ENCODE measurements at regions not wholly inside any gene's neighbourhood (a gene's known extent, or its start where the extent isn't known, plus 50 kb on each side); places are given as distances from the start of the nearest gene placed in this dataset.

GRCh38 chr7:92973974-92974373, 137.6 kb upstream of the CDK6 start:
- H3K36me3 ChIP-seq: no peaks in the 10 kb centered on the region
- no peak for TF ChIP-seq CTCF (IDR thresholded peaks at IDR 0.05 in 8 of 11, conservative IDR thresholded peaks at IDR 0.05 in 3 of 11)
- TF ChIP-seq POLR2AphosphoS5 (IDR thresholded peaks at IDR 0.05): no peak
- no peak for TF ChIP-seq POLR2A (IDR thresholded peaks at IDR 0.05)
- intact Hi-C loops (cut with DNase I; ENCODE audit: low total_unique reads): no loop called here
- H3K27ac ChIP-seq: no peak overlapping the region
- 72 to 80% (median 75%) methylated on average over 2 of the region's 2 CpGs for WGBS, 5 donors
- H3K4me3 ChIP-seq: no peak overlapping the region
- H3K9me3 ChIP-seq: peaks cover 0 to 39% (median 31%) of the 10 kb centered on the region in 8 donors
- H3K4me1 ChIP-seq: no peaks in the 10 kb centered on the region
- DNase-seq: no peak
- no peaks in the 10 kb centered on the region for H3K27me3 ChIP-seq (replicated peaks in 1 of 7)

DNA sequence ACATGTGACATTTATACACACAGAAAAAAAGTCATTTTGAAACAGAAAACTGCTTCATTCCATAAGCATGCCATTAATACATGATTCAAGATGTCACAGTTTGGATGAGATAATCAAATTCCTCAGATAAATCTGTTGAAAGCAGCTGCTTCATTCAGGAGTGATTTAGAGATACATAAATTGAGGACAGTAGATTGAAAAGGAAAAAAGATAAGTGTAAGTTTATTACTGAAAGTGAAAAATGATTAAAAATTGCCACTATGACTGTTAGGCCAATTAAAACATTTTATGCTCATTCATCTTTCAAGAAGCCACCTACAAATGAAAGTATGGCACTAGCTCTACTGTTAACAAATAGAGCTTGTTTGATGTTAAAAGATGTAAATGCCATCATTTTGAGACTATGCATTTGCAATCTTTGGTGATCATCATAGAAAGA, 136.9 kb upstream of the CDK6 start:
- intact Hi-C loops (cut with DNase I; ENCODE audit: low total_unique reads): no loop called here
- TF ChIP-seq POLR2A (IDR thresholded peaks at IDR 0.05) (no peak), CTCF (IDR thresholded peaks at IDR 0.05 in 8 of 11, conservative IDR thresholded peaks at IDR 0.05 in 3 of 11) (no peak), POLR2AphosphoS5 (IDR thresholded peaks at IDR 0.05) (no peak)
- no peak for DNase-seq
- H3K36me3 ChIP-seq: no peaks in the 10 kb centered on the region
- H3K27me3 ChIP-seq (replicated peaks in 1 of 7): no peaks in the 10 kb centered on the region
- no peaks in the 10 kb centered on the region for H3K4me1 ChIP-seq
- H3K9me3 ChIP-seq: peaks cover 0 to 32% (median 26%) of the 10 kb centered on the region in 8 donors
- no peak overlapping the region for H3K27ac ChIP-seq
- H3K4me3 ChIP-seq: no peak overlapping the region

DNA sequence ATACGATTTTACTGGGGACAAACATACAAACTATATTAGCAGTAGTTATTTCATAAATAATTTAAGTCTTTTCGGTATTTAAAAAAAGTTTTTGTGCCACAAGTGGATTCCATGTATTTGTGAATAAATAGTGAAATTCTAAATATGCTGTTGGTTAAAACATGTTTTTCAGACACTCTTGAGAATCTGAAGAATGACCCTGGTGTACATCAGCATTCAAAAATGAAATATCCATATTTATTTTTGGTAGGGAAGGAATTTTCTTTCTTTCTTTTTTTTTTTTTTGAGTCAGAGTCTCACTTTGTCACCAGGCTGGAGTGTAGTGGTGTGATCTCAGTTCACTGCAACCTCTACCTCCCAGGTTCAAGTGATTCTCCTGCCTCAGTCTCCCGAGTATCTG, 136.1 kb upstream of the CDK6 start:
- Histone ChIP-seq H3K4me3 (no peak overlapping the region), H3K27me3 (replicated peaks in 1 of 7) (no peaks in the 10 kb centered on the region), H3K9me3 (peaks cover 0 to 24% (median 17%) of the 10 kb centered on the region in 8 donors), H3K36me3 (no peaks in the 10 kb centered on the region), H3K27ac (no peak overlapping the region), H3K4me1 (no peaks in the 10 kb centered on the region)
- no peak for DNase-seq
- no peak for TF ChIP-seq CTCF (IDR thresholded peaks at IDR 0.05 in 8 of 11, conservative IDR thresholded peaks at IDR 0.05 in 3 of 11)
- no peak for TF ChIP-seq POLR2AphosphoS5 (IDR thresholded peaks at IDR 0.05)
- intact Hi-C loops (cut with DNase I; ENCODE audit: low total_unique reads): no loop called here
- WGBS, 5 donors: 83 to 92% (median 89%) methylated on average over 3 of the region's 3 CpGs

GRCh38 chr7:92969061-92969460, 132.7 kb upstream of the CDK6 start:
- Histone ChIP-seq H3K36me3 (no peaks in the 10 kb centered on the region), H3K4me3 (no peak overlapping the region), H3K27me3 (replicated peaks in 1 of 7) (no peaks in the 10 kb centered on the region), H3K9me3 (no peaks in the 10 kb centered on the region), H3K4me1 (no peaks in the 10 kb centered on the region), H3K27ac (no peak overlapping the region)
- 68 to 85% (median 77%) methylated on average over 3 of the region's 3 CpGs for WGBS, 5 donors
- intact Hi-C loops (cut with DNase I; ENCODE audit: low total_unique reads): no loop called here
- no peak for DNase-seq
- no peak for TF ChIP-seq POLR2A (IDR thresholded peaks at IDR 0.05)
- TF ChIP-seq CTCF (IDR thresholded peaks at IDR 0.05 in 8 of 11, conservative IDR thresholded peaks at IDR 0.05 in 3 of 11): no peak
- no peak for TF ChIP-seq POLR2AphosphoS5 (IDR thresholded peaks at IDR 0.05)
